NCI-H1436 (cell line): ENCODE measurements at regions not wholly inside any gene's neighbourhood (a gene's known extent, or its start where the extent isn't known, plus 50 kb on each side); places are given as distances from the start of the nearest gene placed in this dataset.
"Not testable (repeated sequence)": the region's sequence is repeated elsewhere in the genome, so short reads cannot be mapped to it uniquely, and the experiment has no call there.

Experiments used
- DNase-seq: peaks from one replicate; lab custom pipeline; 2025; lab: John Stamatoyannopoulos, UW

DNA sequence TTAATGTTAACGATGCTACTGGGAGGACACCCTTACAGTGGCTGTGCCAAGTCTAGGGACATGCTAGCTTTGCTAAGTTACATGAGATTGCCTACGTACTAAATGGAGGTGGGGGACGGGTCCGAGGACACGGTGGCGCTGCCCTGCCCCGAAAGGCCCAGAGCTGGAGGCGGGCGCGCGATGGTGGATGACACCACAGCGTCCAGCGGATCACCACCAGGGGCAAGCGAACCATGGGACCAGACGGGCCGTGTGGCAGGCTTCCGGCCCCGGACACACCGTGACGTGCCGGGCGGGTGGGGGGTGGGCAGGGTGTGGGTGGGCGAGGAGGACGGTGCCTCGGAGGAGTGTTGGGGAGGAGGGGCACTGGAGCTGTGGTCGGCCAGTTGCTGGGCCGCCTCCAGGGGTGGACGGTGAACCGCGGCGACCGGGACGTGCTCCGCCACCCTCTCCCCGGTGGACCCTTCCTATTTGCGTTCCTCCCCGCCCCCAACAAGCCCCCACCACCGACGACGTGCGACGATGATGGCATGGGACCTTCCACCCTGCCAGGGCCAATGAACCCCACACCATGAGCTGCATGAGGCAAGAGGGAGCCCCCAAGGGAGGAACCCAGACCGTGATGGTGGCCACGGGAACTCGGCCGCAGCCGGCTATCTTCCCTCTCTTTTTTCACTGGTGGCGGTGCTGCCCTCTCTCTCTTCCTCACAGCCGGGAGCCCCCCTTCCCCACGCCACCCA lies 773.3 kb upstream of the DEFB115 start:
- no peak for DNase-seq

DNA sequence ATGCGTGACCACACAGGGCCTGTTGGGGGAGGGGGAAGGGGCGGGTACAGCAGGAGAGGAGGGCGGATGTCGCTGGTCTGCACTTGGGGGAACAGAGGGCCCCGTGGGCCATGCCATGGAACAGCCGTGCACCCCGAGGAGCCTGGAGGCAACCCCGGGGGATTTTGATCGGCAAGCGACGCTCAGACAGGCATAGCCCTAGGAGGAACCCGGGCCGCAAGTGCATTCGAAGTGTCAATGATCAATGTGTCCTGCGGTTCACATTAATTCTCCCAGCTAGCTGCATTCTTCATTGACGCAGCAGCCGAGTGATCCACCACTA lies 772.8 kb upstream of the DEFB115 start:
- no peak for DNase-seq

DNA sequence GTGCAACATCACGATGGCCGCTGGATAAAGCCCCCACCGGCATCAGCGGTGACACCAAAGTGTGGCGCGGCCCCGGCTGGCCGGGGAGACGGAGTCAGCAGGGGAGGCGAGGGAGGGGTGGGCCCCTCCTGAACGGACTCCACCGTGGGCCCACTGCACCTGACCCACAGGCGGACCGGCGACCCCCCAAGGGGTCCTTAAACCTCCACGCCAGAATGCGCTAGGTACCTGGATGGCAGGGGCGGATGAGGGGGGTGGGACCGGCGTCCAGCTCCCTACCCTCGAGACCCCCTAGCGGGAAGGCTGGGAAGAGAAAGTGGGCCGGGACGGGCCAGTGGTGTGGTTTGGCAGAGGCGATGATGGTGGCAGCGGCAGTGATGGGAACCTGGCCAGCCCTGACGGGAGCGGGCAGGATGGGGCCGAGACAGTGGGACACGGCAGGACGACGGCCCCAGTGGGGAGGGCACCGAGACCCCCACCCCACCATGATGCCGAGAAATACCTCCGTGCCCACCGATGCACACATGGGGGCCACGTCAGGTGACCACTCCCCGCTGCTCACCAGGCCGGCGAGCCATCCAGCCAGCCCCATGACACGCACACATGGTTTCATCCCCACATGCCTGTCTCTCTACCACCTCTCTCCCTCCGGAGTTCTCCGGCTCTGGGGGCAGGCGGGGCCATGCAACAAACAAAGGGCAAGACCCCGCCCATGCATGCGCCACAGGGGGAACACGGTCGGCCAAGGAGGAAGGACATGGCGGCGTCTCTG lies 771.9 kb upstream of the DEFB115 start:
- DNase-seq: no peak

DNA sequence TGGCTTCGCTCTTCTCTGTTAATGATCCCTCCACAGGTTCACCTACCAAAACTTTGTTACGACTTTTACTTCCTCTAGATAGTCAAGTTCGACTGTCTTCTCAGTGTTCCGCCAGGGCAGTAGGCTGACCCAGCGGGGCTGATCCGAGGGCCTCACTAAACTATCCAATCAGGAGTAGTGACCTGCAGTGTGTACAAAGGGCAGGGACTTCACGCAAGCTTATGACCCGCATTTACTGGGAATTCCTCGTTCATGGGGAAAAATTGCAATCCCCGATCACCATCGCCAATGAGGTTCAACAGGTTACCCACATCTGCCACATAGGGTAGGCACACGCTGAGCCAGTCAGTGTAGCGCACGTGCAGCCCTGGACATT lies 771.4 kb upstream of the DEFB115 start:
- DNase-seq: no peak

DNA sequence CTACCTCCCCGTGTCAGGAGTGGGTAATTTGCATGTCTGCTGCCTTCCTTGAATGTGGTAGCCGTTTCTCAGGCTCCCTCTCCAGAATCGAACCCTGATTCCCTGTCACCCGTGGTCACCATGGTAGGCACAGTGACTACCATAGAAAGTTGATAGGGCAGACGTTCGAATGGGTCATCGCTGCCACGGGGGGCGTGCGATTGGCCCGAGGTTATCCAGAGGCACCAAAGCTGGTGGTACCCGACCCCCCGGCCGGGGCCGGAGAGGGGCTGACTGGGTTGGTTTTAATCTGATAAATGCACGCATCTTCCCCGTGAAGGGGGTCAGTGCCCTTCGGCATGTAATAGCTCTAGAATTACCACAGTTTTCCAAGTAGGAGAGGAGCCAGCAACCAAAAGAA lies 770.0 kb upstream of the DEFB115 start:
- not testable (repeated sequence) for DNase-seq

DNA sequence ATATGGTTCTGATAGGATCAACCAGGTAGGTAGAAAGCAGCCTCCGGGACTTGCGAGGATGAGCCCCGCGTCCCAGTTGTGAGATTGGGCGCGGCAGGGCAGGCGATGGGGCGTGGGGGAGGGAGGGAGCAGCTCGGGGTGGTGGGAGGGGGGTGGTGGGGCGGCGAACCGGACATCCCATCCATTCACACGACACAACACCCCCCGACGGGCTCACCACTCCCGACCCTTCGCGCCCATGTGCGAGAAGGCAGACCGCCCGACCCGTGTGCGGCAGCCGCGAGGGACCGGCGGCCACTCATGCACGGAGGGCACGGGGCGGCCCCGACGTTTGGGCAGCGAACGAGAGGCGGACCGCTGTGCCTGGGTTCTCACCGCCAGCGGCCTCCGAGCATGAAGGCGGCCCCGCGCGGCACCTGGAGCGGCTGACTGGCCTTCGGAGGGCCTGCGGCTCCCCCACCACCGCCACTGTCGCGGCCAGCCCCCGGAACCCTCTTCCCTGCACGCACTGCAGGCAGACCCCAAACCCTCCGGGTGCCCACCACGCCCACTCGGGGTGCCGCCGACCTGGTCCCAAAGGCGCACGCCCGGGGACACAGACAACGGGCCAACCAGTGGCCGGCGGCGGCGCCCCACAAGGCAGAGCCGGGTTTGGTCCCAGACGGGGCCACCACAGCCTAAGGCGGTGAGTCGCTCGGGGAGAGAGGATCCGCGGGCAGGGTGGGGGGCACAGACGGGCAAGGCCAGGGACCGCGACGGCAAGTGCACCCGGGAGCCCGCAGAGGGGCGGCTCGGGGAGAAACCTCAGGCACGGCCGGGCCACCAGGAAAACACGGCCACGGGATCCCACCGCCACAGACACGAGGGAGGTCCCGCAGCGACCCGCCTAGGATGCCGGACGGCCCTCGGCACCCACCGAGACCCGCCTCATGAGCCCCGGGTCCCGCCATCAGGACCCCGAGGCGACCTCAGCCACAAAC lies 769.2 kb upstream of the DEFB115 start:
- no peak for DNase-seq

DNA sequence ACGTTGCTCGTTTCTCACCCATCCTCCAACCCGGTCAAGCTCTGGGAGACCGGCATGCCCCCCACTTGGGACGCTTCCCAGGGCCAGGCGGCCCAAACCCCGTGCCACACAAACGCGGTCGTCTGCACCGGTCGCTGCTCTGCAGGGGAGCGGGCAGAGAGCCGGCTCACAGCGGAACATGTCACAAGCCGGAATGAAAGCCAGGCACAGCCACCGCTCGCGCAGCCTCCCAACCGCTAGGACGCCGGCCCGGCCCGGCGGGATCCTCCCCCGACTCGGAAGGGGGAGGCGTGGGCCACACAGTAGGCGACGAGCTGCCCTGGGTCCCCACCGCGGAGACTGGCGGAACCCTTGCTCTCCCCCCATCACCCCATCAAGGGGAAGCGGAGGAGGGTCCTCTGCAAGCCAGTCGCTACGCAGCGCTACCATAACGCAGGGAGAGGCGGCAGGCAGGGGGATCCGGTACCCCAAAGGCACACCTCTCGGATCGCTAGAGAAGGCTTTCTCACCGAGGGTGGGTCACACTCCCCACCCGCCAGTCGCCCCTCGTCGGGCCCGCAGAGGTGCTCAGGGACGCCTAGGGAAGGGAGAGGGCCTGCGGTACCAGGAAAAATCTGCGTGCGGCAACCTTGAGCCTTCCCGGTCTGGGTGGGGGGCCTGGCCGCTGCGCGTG lies 768.4 kb upstream of the DEFB115 start:
- no peak for DNase-seq

DNA sequence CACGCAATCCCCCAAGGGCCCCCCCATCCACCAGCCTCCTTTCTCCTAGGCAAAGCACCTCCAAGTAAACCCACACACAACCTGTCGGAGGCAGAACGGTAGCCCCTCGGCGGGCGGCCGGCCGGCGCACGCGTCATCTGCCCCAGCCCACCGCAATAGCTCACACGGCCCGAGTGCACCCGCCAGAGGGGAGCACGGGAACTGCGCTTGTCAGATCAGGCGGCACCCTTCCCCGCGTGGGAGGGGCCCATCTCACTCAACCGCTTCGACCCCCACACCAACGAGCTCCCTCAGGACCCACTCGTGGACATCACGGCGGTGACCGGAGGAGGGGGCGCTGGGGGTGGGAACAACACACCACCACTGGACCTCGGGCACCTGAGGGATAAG lies 767.9 kb upstream of the DEFB115 start:
- DNase-seq: no peak

DNA sequence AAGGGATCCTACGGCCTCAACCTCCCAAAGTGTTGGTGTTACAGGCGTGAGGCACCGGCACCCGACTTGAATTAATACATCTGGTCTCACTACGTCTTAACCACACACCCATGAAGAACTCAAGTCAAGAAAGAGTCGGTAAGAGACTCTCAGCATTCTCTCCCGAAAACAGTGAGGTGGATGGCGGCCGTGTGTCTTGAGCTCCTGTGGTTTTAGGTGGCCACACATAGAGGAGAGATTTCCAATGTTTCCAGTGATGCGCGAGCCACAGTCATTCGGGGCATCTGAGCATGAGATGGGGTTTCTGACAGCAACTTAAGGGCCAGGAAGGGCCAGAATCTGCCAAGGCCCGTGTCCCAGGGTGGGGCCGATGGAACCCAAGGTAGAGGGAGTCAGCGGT lies 766.4 kb upstream of the DEFB115 start:
- DNase-seq: no peak

DNA sequence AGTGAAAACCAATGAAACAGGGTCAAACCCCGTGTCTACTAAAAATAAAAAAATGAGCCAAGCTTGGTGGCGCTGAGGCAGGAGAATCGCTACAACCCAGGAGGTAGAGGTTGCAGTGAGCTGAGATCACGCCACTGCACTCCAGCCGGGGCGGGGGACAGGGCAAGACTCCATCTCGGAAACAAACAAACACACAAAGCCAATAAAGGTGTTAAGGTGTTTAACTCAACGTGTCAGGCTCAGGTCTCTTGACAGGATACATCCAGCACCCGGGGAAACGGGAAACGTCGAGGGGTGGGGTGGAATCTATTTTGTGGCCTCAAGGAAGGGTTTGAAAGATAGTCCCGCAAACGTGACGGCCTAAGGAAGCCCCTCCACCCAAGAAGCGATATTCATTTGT lies 760.8 kb upstream of the DEFB115 start:
- DNase-seq: not testable (repeated sequence)

DNA sequence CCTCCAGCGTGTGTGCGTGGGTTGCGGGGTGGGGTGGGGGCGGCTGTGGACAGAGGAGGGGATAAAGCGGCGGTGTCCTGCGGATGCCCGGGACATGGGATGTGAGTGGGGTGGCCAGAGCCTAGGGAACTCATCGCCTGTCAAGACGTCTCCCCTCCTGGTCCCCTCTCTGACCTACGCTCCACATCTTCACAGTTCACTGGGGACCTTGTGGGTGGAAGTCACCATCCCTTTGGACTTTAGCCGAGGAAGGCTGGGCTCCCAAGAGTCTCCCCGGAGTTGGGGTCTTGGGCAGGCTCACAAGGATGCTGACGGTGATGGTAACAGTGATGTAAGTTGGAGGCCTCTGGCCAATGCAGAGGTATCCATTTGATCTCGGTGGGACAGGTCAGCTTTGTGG lies 760.3 kb upstream of the DEFB115 start:
- DNase-seq: not testable (repeated sequence)

DNA sequence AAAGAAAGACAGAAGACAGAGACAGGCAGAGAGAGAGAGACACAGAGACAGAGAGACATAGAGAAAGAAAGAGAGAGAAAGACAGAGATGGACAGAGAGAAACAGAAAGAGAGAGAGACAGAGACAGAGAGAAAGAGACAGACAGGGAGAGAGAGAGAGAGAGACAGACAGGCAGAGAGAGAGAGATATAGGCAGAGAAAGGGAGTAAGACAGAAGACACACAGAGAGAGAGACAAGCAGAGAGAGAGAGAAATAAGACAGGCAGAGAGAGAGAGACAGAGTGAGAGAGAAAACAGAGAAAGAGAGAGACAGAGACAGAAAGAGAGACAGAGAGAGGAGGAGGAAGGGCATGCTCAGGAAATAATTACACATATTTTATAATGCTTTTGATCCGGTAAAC lies 758.3 kb upstream of the DEFB115 start:
- DNase-seq: no peak

DNA sequence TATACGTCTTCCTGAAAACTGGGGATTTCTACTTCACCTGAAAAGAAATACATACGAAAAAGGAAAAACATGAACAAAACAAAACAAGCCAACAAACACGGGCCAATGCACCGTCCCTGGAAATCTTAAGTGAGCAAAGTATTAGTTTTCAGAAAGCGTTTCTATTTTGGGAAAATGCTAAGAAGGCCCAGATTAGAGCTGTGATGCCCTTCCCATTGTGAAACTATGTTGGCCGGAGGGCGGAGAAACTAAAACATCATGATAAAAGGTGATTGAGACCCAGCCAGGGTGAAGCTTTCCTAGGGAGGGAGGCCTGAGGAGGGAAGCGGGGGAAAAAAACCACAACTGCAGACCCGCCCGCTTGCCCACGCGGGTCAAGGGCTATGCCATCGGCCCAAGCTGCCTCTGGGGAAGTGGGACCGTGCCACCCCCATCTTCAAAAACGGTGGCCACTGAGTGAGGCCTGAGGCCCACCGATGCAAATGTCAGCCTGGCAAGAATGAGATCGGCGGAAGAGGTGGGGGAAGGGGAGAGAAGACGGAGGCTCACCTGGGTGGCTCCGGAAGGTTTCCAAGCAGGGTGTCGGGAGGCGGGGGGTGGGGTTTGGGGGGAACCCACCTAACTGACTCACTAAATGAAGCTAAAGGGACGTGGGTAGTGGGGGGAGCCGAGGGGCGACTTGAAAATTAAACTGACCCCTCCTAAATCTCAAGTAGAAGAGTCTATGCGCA lies 757.6 kb upstream of the DEFB115 start:
- DNase-seq: not testable (repeated sequence)

DNA sequence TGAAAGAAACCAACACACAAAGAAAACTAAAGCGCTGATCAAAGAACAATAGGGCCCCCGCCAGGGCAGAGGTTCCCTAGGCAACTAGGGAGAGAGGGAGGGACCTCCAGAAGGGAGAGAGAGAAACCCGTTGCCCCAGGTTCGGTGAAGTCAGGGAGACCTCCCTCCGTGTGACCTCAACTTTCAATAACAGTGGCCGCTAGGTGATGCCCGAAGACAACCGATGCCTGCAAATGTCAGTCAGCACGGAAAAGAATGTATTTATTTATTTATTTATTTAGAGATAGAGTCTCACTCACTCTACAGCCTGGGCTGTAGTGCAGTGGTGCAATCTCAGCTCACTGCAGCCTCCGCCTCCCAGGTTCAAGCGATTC lies 757.0 kb upstream of the DEFB115 start:
- not testable (repeated sequence) for DNase-seq

DNA sequence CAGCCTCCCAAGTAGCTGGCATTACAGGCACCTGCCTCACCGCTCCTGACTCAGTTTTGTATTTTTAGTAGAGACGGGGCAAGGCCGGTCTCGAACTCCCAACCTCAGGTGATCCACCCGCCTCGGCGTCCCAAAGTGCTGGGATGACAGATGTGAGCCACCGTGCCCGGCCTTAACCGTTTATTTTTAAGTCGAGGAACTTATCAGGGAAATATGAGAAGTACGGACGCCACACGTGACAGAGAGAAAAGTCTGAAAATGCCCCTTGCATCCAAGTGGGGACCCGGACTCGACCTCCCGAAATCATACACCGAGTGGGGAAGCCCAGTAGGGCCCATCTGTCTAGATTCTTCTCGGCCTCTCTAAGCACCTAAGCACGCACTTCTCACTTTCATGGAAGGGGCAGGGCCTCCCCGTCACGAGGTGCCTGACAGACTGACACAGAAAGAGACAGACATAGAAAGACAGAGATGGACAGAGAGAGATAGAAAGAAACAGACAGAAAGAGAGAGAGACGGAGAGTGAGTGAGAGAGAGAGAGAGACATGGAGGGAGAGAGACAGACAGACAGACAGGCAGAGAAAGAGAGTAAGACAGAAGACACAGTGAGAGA lies 756.5 kb upstream of the DEFB115 start:
- DNase-seq: no peak

DNA sequence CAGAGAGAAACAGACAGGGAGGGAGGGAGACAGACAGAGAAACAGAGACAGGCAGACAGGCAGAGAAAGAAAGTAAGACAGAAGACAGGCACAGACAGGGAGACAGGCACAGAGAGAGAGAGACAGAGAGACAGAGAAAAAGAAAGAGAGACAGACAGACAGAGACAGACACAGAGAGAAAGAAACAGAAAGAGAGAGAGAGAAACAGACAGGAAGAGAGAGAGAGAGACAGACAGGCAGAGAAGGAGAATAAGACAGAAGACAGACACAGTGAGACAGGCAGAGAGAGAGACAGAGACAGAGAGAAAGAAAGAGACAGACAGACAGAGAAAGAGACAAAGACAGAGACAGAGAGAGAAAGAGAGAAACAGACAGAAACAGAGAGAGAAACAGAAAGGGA lies 754.8 kb upstream of the DEFB115 start:
- DNase-seq: no peak

DNA sequence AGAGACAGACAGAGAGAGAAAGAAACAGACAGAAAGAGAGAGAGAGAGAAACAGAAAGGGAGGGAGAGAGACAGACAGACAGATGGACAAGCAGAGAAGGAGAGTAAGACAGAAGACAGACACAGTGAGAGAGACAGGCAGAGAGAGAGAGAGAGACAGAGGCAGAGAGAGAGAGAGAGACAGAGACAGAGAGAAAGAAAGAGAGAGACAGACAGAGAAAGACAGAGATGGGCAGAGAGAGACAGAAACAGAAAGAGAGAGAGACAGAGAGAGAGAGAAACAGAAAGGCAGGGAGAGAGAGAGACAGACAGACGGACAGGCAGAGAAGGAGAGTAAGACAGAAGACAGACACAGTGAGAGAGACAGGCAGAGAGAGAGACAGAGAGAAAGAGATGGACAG lies 754.3 kb upstream of the DEFB115 start:
- DNase-seq: not testable (repeated sequence)

DNA sequence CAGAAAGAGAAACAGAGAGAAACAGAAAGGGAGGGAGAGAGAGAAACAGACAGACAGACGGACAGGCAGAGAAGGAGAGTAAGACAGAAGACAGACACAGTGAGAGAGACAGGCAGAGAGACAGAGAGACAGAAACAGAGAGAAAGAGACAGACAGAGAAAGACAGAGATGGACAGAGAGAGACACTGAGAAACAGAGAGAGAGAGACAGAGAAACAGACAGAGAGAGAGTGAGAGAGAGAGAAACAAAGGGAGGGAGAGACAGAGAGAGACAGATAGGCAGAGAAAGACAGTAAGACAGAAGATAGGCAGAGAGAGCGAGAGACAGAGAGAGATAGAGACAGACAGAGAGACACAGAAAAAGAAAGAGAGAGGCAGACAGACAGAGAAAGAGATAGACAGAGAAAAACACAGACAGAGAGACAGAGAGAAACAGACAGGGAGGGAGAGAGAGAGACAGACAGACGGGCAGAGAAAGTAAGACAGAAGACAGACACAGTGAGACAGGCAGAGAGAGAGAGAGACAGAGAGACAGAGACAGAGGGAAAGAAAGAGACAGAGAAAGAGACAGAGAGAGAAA lies 753.4 kb upstream of the DEFB115 start:
- DNase-seq: no peak

DNA sequence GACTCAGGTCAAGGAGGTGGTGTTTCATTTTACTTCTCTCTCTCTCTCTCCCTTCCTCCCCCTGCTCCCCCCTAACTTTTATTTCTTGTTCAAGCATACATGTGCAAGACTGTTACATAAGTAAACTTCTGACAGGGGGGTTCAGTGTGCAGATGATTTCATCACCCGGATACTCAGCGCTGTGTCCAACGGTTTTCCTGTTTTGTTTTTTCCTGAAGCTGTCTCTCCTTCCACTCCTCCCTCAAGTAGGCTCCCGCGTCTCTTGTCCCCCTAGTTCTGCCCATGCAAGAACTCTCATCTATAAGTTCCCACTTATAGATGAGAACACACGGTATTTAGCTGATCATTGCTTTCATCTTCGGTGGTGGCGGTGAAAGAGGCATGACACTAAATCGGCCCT lies 751.9 kb upstream of the DEFB115 start:
- DNase-seq: no peak

DNA sequence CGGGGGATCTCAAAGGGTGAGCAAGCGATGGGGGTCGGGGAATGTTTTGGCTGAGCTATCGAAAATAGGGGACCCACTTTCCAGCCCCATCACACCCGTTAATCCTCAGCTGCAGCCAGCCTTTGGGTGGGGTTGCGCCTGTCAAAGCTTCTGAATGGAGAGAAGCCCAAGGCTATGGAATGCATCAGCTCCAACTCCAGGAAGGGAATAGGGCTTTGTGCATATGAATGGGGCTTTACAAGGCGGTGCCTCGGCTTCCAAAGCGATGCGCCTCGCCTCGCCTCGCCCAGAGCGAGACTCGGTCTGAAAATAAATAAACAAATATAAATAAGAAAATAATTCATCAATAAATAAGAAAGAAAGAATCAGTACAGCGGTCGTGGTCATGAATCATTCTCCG lies 751.4 kb upstream of the DEFB115 start:
- DNase-seq: no peak

DNA sequence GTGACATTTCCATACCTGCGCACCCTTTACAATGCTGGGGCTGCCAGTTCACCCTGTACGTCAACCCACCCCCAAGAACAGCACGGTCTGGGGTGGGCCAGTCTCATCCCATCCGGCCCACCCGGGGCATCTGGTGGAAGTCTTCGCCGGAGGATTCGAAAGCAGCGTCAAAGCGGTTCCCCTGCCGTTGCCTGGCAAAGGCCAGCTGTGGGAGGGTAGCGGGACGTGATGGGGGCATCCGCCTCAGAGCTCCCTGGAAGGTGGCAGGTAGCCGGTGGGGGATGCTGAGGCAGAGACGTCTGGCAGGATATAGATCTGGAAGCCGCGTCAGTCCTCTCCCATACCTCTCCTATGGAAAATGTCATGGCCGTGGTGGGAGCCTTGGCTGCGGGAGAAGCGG lies 749.1 kb upstream of the DEFB115 start:
- not testable (repeated sequence) for DNase-seq
